NCI-H128 (cell line): ENCODE measurements at regions not wholly inside any gene's neighbourhood (a gene's known extent, or its start where the extent isn't known, plus 50 kb on each side); places are given as distances from the start of the nearest gene placed in this dataset.

Experiments
- DNase-seq: peaks from one replicate; lab custom pipeline; 2025; ENCODE audit not compliant: unreplicated experiment; lab: John Stamatoyannopoulos, UW

DNA sequence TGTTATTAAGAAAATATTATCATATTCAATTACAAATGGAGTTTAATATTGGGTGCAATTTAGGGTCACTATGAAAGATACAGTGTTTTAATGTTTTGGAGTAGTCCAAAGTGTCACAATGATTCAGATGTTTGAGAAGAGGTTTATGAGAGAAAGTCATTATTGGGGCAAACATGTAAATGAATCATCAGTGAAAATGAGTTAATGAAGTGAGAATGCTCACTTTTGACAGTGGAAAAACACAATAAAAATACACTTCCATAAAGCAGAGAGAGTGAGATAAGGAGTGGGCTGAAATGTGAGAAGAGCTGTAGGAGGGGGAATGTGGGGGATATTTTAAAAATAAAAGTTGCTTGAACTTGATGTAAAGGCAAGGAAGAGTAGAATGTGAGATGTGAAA lies 957.1 kb downstream of the PCDH18 start:
- DNase-seq = no peak

DNA sequence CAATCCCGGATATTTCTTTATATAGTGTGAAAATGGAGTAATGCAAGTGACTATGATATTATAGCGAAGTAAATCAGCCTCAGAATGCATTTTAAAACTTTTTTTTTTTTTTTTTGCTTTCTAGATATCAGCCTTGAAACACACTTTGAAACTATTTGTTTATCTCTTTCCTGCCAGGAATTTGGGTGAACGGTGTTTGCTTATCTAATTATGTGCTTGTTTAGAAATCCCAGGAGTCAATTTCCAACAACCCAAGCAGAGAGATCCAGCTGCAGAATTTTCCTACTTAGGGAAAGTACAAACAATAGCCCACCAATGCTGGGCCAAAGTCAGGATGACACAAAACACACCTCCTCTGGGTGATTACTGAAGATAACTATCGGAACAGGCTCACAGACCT lies 958.8 kb downstream of the PCDH18 start:
- DNase-seq = no peak

DNA sequence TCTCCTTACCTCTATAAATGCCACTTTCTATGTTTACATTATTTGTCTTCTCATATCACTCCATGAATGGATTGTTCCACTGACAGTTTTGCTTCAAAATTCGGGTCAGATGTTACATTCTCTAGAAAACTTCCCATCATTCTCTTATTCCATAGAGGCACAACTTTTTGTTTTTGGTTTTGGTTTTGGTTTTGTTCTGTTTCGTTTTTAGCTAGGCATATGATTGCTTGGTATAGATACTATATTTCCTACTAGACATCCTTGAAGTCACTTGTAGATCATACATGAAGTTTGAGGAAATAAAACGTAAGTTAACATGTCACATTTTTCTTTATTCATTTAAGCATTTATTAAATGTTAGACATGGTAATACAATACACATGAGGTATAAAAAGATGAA lies 961.0 kb downstream of the PCDH18 start:
- DNase-seq = no peak

DNA sequence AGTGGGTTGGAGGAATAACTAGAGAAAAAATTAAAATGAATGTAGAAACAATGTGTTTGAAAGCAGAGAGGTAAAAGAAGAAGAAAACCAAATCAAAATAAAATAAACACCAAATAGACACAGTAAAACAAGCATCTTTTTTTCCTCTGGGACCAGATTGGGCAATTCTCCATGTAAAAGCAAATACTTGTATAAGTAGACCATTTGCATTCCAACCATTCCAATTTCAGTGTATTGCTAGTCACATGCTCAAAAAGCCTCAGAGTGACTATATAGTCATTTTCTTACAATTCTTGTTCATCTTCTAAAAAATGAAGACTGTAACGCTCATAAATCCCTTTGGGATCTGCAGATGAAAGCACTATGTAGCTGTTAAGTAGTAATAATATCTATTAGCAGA lies 969.5 kb downstream of the PCDH18 start:
- DNase-seq = no peak

DNA sequence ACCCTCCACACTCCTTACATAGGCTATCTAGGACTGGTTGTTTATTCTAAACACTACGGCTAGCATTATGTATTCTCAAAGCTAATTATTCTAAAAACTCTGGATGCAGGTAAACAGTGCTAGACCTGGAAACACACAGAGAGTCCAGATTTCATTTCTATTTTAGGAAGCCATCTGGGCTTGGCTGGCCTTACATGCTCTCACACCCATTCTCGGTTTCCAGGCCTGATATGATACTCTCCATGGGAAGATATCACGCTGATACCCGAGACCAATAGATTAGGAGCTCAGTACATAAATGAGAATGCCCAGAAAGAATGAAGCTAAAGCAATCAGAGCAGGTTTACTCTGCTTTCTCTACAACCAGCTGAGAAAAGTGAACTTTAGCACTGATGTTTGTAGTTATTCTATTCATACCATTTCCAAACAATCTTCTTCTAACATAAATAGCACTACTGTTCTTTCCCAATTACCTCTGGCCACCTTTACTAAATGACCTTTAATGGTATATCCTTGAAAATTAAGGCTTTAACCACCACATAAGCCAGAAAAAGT lies 973.3 kb downstream of the PCDH18 start:
- no peak for DNase-seq

DNA sequence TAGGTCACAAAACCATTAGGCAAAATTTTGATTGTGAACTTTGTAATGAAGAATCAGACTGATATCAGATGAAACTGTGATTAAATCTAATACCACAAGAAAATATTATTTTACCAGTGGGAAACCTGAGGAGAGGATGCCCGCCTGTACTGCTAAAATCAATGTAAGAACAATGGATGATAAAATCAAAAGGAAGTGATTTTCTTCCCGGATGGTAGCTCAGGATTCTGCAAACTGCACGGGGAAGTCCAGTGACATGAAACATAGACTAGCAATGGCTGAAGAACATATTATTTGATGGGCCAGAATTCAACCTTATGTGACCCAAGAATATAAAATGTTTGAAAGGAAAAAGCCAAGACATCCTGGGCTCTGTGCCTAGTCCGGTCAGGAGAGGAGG lies 974.9 kb downstream of the PCDH18 start:
- DNase-seq = no peak

DNA sequence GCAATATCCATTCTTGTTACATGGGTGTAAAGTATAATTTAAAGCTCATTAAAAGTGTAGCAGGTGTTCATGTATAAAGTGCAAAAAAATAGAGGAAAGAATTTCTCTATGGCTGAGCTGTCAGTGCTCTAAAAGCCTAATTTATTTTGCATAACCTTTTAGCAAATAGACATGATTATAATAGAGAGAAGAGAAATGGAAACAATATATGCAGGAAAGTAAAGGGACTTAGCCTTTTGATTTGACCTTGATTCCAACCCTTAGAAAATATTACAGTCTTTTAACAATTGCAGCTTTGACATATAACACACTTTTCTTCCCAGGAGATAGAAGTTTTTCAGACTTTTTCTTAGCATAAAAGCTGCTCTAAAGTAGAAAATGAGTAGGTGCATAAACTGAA lies 978.3 kb downstream of the PCDH18 start:
- no peak for DNase-seq

DNA sequence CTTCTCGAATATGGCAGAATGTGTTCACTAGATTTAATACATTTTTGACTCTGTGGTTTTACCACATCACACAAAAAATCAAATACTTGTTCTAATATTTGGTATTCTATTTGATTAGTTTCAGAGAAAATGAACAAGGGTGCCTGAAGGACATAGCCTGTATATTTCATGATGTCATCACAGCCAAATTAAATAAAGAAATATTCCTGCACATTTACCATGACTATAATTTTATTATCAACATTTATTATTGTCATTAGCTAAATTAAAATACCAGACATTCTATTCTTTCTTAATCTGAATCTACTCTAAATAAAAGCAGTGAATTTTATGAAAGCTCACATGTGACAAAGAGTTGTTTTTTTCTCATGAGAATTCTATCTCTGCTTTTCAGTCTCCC lies 980.5 kb downstream of the PCDH18 start:
- DNase-seq = no peak

DNA sequence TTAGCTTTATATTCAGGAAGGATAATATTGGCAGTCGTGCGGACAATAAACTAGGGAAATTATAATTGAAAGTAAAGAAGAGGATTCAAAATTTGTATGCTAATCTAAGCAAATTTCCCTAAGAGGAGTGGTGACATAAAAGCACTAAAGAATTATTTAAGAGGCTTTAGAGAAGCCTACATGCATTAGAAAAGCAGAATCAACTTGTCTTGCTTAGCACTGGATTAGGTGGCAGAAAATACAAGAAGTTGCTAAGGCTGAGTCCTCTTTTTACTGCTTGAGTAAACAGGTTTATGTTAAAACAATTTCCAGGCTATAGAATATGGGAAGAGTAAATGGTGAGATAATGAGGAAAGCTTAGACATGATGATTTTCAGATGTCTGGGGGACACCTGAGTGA lies 991.5 kb downstream of the PCDH18 start:
- DNase-seq = no peak

DNA sequence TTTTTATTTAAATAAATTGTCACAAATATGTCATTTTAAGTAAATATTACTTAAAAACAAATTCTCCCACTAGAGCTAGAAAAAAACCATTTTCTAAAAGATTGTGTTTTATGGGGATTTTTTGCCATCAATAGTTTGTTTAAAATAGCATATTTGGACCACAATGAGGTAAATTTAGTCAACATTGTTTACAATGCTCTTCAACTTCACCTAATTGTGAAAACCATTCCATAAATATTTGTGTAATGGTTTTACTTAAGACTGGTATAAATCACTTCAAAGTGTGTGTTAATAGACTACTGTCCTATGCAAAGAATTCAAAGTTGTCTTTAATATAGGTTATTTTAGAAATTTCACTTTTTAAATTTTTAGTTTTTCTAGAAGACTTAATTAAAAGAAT lies 1004.2 kb downstream of the PCDH18 start:
- no peak for DNase-seq

DNA sequence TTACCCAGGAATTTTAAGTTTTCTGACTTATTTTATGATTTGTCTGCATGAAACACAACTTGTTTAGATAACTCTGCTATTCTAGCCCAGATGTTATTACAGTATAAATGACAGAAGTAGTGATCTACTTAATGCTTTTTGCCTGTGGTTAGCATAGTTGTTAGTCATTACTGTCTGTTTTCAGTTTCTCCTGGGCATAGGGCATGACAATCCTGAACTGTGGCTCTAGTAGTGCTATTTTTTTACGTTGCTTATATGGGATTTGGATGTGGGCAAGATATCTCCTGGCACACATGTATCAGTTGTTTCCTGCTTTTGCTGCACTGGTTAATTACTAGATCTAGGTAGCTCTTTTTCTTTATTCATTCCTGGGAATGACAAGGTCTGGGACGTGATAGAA lies 1005.8 kb downstream of the PCDH18 start:
- no peak for DNase-seq

DNA sequence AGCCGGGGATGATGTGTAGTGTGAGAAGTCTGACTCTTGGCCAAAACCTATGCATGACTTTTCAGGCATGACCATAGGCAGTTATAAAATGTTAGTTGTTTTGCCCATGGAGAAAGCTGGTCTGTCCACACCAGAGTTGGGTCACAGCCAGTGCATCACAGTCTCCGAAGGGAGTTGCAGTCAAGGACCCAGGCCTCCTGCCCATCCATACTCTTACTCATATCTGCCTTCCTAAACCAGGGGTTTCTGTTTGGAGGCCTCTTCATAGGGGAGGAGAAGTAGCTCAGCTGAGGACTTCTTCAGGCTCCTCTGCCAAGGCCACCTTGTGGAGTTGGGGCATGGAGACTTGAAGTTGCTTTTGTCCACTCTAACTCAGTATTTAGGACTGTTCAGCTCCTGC lies 1008.3 kb downstream of the PCDH18 start:
- DNase-seq = no peak

DNA sequence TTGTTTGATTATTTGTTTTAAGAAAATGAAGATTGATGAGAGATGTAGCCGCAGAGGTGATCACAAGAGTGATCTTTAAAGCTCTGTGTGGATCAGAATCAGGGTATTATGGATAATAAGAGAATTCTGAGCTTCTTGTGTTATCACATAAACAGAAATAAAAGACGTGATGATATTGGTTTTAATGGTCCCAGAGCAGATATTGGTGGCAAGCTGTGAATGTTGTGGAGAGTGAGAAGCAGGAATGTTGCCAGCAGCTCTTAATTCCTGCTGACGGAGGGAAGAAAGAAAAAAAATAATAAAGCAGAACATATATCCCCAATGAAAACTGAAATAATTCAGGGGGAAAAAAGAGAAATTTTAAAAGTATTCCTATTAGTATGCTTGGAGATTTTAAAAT lies 1015.9 kb downstream of the PCDH18 start:
- DNase-seq = no peak

DNA sequence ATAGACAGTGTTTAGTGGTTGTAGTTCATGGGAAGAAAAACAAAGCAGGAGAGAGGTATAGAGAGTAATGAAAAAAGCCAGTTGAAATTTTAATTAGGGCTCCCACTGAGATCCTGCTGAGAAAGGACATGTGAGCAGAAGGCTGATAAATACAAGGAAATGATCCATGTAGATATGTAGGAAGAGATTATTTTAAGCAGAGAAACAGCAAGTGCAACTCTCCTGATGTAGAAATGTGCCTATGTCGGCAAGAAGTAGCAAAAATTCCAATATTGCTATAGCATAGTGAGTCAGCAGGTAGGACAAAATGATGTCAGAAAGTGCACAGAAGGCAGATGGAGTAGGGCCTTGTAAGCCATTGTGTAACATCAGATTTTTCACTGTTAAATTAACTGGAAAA lies 1027.3 kb downstream of the PCDH18 start:
- no peak for DNase-seq

DNA sequence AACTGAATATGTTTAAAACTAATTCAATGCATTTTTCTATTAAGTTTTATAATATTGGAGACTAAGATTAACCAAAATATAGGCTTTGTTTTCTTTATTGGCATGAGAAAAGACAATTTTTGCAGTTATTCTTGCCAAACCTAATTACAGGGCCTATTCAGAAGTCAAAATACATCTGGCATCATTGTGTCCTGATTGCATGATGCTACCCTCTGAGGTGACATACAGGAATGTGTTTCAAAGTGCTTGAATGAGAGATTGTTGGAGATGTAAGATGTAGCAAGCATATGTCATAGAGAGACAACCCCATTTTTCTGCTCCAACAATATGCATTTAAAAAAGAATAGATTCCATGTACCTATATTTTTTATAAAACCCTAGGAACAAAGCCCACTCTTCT lies 1036.4 kb downstream of the PCDH18 start:
- no peak for DNase-seq

DNA sequence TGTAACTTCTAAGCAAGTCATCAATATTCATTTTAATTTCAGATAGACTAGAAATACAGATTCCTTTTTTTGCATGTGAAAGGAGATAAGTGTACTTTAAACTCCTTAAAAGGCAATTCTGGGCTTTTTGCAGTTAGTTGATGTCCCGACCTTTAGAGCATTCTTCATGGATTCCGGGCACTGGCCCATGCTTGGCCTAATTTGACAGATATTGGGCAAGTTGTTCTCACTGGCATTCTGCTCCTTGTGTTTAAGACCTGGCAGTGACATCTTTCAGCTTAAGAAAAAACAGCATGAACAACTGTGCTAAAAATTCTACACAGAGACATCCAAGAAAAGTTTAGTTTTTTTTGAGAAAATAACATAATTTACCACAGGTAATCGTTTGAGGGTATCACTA lies 1037.2 kb downstream of the PCDH18 start:
- DNase-seq = no peak

DNA sequence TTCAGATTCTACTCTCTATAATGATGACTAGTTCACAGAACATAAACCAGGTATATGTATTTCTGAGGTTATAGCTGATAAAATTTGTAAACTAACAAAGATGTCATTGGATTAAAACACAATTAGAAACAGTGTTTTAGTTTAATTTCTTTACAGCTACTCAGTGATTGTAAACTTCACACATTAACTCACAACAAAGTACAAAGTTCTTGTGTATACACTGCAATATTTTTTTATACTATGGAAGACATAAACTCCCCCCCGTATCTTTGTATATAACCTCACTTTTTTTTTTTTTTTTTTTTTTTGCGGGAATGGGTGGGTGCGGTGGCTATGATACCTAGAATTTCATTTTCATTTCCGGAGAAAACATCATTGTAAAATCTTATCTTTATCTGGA lies 1043.2 kb downstream of the PCDH18 start:
- no peak for DNase-seq

DNA sequence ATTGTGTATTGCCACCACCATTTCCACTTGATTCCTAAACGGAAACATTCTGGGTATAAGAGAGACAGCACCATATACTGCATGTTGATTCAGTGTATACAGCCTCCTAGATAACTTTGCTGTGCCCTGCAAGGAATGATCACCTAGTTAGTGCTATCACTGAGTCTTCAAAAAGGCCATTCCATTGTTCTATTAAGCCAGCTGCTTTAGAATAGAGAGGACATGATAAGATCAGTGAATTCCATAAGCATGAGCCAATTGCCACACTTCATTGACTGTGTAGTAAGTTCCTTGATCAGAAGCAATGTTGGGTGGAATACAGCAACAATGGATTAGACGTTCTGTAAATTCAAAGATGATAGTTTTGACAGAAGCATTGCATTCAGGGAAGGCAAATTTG lies 1047.3 kb downstream of the PCDH18 start:
- DNase-seq = no peak

DNA sequence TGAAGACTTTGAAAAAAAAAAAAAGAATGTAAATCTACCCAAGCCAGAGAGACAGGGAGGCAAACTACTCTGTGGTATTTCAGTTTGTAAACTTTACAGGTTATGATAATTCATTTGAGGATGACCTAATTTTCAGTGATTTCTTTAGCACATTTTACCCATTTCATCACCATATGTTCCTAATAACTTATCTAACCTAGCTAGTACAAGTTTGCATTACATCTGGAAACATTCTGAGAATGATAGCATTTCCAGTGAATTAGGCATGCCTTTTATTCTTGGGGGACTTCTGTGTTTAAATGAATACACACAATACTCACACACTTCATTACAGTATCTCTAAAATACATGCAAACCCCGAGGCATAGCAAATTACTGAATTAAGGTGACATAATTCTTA lies 1055.5 kb downstream of the PCDH18 start:
- no peak for DNase-seq

DNA sequence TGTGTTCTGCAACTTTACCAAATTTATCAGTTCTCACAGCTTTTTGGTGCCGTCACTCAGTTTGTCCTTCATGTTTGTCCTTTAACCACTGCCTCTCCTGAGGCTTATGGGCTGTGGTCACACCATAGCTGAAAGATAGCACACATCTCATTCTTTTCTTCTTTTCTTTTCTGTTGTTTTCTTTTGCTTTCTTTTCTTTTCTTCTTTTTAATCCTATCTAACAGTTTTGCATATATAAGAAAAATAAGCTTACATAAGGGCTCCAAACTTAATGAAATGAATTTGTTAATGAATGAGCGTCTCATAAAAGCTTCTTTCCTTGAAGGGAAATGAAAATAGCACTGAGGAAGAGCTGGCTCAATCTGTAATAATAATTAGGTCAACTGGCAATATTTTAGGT lies 1061.2 kb downstream of the PCDH18 start:
- no peak for DNase-seq

DNA sequence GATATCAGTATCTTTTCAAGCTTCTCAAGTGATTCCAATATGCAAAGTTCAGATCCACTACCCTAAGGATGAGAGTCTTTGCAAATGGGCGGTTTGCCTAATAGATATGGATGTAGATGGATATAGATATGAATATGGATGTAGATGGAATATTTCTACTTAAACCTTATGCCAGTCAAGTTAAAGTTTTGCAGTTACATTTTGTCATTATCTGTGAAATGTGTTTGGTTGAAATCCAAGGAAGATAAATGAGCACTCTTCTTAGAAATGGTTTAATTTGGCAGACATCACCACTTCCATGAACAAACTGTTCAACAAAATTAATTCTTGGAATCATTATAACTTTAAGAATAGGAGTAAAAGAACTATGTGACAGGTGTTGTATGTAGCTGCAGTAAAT lies 1066.6 kb downstream of the PCDH18 start:
- DNase-seq = no peak

DNA sequence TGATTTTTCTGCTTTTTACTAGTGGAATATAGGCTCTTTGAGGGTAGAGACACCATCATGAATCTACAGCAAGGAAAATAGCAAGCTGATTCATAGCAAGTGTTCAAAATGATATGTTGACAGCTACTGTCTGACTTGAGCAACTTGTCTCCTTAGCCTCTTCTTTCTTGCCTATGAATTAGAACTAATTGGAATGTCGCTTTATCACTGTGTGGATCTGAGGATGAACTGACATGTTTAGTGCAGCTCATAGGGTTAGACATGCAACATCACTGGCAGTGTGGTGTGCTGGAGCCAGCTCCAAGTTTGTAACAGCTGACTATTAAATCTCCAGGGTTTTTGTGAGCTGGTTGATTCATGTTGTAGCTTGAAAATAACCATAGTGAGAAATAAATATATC lies 1068.4 kb downstream of the PCDH18 start:
- no peak for DNase-seq

DNA sequence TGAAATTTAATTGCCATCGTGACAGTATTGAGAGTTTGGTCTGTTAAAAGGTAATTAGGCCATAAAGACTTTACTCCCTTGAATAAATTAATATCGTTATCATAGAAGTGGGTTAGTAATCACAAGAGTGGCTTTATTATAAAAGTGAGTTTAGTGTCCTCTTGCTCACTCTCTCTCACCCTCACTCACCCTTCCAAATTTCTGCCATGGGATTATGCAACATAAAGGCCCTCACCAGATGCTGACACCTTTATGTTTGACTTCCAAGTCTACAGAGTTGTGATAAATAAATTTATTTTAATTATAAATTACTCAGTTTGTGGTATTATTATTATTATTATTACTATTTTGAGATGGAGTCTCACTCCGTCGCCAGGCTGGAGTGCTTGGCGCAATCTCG lies 1070.8 kb downstream of the PCDH18 start:
- DNase-seq = no peak

DNA sequence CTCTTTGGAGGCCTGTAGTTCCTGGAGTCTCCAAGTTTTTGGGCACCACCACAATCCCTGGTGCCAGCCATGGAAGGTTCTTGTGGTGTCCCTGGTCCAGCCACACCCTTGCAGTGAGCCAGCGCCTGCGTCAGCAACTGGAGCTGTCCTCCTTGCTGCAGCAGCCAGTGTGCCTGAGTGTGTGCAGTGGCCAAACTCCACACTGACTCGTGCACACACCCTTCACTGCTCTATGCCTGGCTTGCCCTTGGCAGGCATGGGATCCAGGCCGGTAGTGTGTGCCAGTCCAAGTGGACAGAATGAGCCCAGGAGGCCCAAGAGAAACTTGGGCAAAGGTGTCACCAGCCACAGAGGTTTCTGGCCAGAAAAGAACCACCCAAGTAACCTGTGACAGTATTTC lies 1074.0 kb downstream of the PCDH18 start:
- no peak for DNase-seq
